22Rv1 (cell line): ENCODE measurements at regions not wholly inside any gene's neighbourhood (a gene's known extent, or its start where the extent isn't known, plus 50 kb on each side); places are given as distances from the start of the nearest gene placed in this dataset.

Experiments
- ZFX ChIP-seq: fragments of 450-650 bp; IDR thresholded peaks from 2 replicates; pipeline ENCODE4 v1.6.1; 2017; ENCODE audit warnings: antibody characterized with exemption, borderline replicate concordance
- TF ChIP-seq, protein P1 (sequence below): fragments of 450-650 bp; IDR thresholded peaks from 2 replicates; pipeline ENCODE4 v1.5.1; 2017; ENCODE audit warnings: mild to moderate bottlenecking

GRCh38 chr18:26741048-26741447, 124.5 kb downstream of the AQP4 start:
- TF ChIP-seq, protein P1, sequence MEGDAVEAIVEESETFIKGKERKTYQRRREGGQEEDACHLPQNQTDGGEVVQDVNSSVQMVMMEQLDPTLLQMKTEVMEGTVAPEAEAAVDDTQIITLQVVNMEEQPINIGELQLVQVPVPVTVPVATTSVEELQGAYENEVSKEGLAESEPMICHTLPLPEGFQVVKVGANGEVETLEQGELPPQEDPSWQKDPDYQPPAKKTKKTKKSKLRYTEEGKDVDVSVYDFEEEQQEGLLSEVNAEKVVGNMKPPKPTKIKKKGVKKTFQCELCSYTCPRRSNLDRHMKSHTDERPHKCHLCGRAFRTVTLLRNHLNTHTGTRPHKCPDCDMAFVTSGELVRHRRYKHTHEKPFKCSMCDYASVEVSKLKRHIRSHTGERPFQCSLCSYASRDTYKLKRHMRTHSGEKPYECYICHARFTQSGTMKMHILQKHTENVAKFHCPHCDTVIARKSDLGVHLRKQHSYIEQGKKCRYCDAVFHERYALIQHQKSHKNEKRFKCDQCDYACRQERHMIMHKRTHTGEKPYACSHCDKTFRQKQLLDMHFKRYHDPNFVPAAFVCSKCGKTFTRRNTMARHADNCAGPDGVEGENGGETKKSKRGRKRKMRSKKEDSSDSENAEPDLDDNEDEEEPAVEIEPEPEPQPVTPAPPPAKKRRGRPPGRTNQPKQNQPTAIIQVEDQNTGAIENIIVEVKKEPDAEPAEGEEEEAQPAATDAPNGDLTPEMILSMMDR, result no peak
- no peak for TF ChIP-seq ZFX
